Suprapubic skin (tissue), 4 donors: ENCODE measurements at regions not wholly inside any gene's neighbourhood (a gene's known extent, or its start where the extent isn't known, plus 50 kb on each side); places are given as distances from the start of the nearest gene placed in this dataset.

Source experiments
- DNase-seq, 2 donors: peaks; one replicate each; pipeline ENCODE4 v3.0.0-alpha.2; 2019; ENCODE audit warnings: low spot score in 2 of 2
- H3K27ac ChIP-seq: fragments of 200-600 bp; sonication (generic); one replicate; pipeline ENCODE4 v1.5.1; 2019
- H3K27me3 ChIP-seq: fragments of 200-600 bp; sonication (generic); one replicate; pipeline ENCODE4 v1.5.1; 2019
- H3K36me3 ChIP-seq: fragments of 200-600 bp; sonication (generic); one replicate; pipeline ENCODE4 v1.5.1; 2019
- H3K4me1 ChIP-seq: fragments of 200-600 bp; sonication (generic); one replicate; pipeline ENCODE4 v1.5.1; 2019
- H3K4me3 ChIP-seq: fragments of 200-600 bp; sonication (generic); one replicate; pipeline ENCODE4 v1.5.1; 2019; ENCODE audit warnings: mild to moderate bottlenecking
- H3K9me3 ChIP-seq: fragments of 200-600 bp; sonication (generic); one replicate; pipeline ENCODE4 v1.5.1; 2019
- CTCF ChIP-seq, 2 donors: fragments of 200-600 bp in 1 of 2; fragments of 450-650 bp in 1 of 2; sonication (generic) in 1 of 2; IDR thresholded peaks; one replicate each; pipeline ENCODE4 v1.5.1; 2016 to 2019; ENCODE audit warnings: antibody characterized with exemption in 2 of 2, mild to moderate bottlenecking in 1 of 2, moderate library complexity in 1 of 2
- EP300 ChIP-seq: sonication (generic); formaldehyde crosslinking; IDR thresholded peaks from one replicate; pipeline ENCODE4 v1.6.1; 2017; ENCODE audit warnings: antibody characterized with exemption
- POLR2A ChIP-seq, 2 donors: fragments of 450-650 bp; IDR thresholded peaks; one replicate each; pipeline ENCODE4 v1.6.1; 2017; ENCODE audit warnings: antibody characterized with exemption in 2 of 2, mild to moderate bottlenecking in 2 of 2, moderate library complexity in 2 of 2
- POLR2AphosphoS5 ChIP-seq, 3 donors: sonication (generic); formaldehyde crosslinking; IDR thresholded peaks; one replicate each; pipeline ENCODE4 v1.6.1; 2017; ENCODE audit warnings: antibody characterized with exemption in 3 of 3
- WGBS: methylation state at CpG from one replicate; pipeline ENCODE4 v1.1.5; 2018; 5-methylcytosine and 5-hydroxymethylcytosine counted together

- no peaks in the 10 kb centered on the region for H3K36me3 ChIP-seq
- H3K4me1 ChIP-seq: no peaks in the 10 kb centered on the region
- no peak for TF ChIP-seq CTCF (IDR thresholded peaks at IDR 0.05)
- no peak overlapping the region for H3K27ac ChIP-seq
- WGBS: 68% methylated on average over 8 of the region's 8 CpGs
- no peaks in the 10 kb centered on the region for H3K9me3 ChIP-seq
- no peaks in the 10 kb centered on the region for H3K27me3 ChIP-seq
- no peak overlapping the region for H3K4me3 ChIP-seq
- DNase-seq: no peak
Measured at GRCh38 chr14:36022765-36023410, 153.6 kb downstream of the PTCSC3 start.

- DNase-seq: no peak
- TF ChIP-seq EP300 (no peak), POLR2A (IDR thresholded peaks at IDR 0.05) (no peak)
- H3K4me1 ChIP-seq: no peaks in the 10 kb centered on the region
- no peaks in the 10 kb centered on the region for H3K36me3 ChIP-seq
- no peaks in the 10 kb centered on the region for H3K9me3 ChIP-seq
- H3K27ac ChIP-seq: no peak overlapping the region
- no peaks in the 10 kb centered on the region for H3K27me3 ChIP-seq
- H3K4me3 ChIP-seq: no peak overlapping the region
- 67% methylated on average over 4 of the region's 4 CpGs for WGBS
Measured at GRCh38 chr14:36021591-36022320, 154.8 kb downstream of the PTCSC3 start.

- Histone ChIP-seq H3K4me3 (no peak overlapping the region), H3K9me3 (no peaks in the 10 kb centered on the region), H3K27me3 (no peaks in the 10 kb centered on the region), H3K27ac (no peak overlapping the region), H3K36me3 (no peaks in the 10 kb centered on the region), H3K4me1 (no peaks in the 10 kb centered on the region)
- DNase-seq: no peak
- TF ChIP-seq CTCF (IDR thresholded peaks at IDR 0.05): no peak
- no peak for TF ChIP-seq EP300
- no peak for TF ChIP-seq POLR2A (IDR thresholded peaks at IDR 0.05)
- no peak for TF ChIP-seq POLR2AphosphoS5 (IDR thresholded peaks at IDR 0.05)
- 69% methylated on average over 2 of the region's 2 CpGs for WGBS
Measured at GRCh38 chr14:36021030-36021422, 155.5 kb downstream of the PTCSC3 start.

- TF ChIP-seq POLR2AphosphoS5 (IDR thresholded peaks at IDR 0.05) (no peak), CTCF (IDR thresholded peaks at IDR 0.05) (no peak), POLR2A (IDR thresholded peaks at IDR 0.05) (no peak), EP300 (no peak)
- DNase-seq: no peak
- WGBS: 83% methylated on average over 8 of the region's 8 CpGs
Measured at GRCh38 chr14:36020120-36021029, 156.1 kb downstream of the PTCSC3 start.

GRCh38 chr14:36019126-36019525 lies 157.4 kb downstream of the PTCSC3 start:
- WGBS: 83% methylated on average over 5 of the region's 5 CpGs
- Histone ChIP-seq H3K36me3 (no peaks in the 10 kb centered on the region), H3K4me3 (no peak overlapping the region), H3K27ac (no peak overlapping the region), H3K9me3 (no peaks in the 10 kb centered on the region), H3K4me1 (no peaks in the 10 kb centered on the region), H3K27me3 (no peaks in the 10 kb centered on the region)
- TF ChIP-seq EP300 (no peak), POLR2AphosphoS5 (IDR thresholded peaks at IDR 0.05) (no peak), POLR2A (IDR thresholded peaks at IDR 0.05) (no peak), CTCF (IDR thresholded peaks at IDR 0.05) (no peak)
- no peak for DNase-seq

More at GRCh38 chr14:36020120-36021029, 156.1 kb downstream of the PTCSC3 start:
- H3K4me3 ChIP-seq: no peak overlapping the region
- H3K36me3 ChIP-seq: no peaks in the 10 kb centered on the region
- H3K27me3 ChIP-seq: no peaks in the 10 kb centered on the region
- no peak overlapping the region for H3K27ac ChIP-seq
- no peaks in the 10 kb centered on the region for H3K4me1 ChIP-seq
- no peaks in the 10 kb centered on the region for H3K9me3 ChIP-seq
